HFFc6 (cell line): ENCODE measurements at regions not wholly inside any gene's neighbourhood (a gene's known extent, or its start where the extent isn't known, plus 50 kb on each side); places are given as distances from the start of the nearest gene placed in this dataset.

Source experiments
- DNase-seq: peaks from one replicate; pipeline ENCODE4 v3.0.0-alpha.2; 2018
- H3K27ac Mint-ChIP-seq: 2 replicates; pipeline ENCODE4 v1.8.0; 2020; ENCODE audit warnings: mild to moderate bottlenecking, mixed read lengths
- H3K27me3 Mint-ChIP-seq: 2 replicates; pipeline ENCODE4 v1.8.0; 2021; ENCODE audit warnings: mild to moderate bottlenecking, moderate library complexity, mixed read lengths; ENCODE audit not compliant: insufficient read depth
- H3K36me3 Mint-ChIP-seq: 2 replicates; pipeline ENCODE4 v1.8.0; 2021; ENCODE audit warnings: low read depth, mixed read lengths
- H3K4me1 Mint-ChIP-seq: 2 replicates; pipeline ENCODE4 v1.8.0; 2020; ENCODE audit warnings: low read depth, mixed read lengths
- H3K4me3 Mint-ChIP-seq: 2 replicates; pipeline ENCODE4 v1.8.0; 2020; ENCODE audit warnings: mild to moderate bottlenecking, moderate library complexity, mixed read lengths
- H3K9me3 Mint-ChIP-seq: 2 replicates; pipeline ENCODE4 v1.8.0; 2020; ENCODE audit warnings: mild to moderate bottlenecking, mixed read lengths
- TF ChIP-seq, protein P1 (sequence below): fragments of 200-600 bp; sonication (generic); IDR thresholded peaks from 2 replicates; pipeline ENCODE4 v1.5.0; 2021; ENCODE audit warnings: antibody characterized with exemption, mild to moderate bottlenecking

DNA sequence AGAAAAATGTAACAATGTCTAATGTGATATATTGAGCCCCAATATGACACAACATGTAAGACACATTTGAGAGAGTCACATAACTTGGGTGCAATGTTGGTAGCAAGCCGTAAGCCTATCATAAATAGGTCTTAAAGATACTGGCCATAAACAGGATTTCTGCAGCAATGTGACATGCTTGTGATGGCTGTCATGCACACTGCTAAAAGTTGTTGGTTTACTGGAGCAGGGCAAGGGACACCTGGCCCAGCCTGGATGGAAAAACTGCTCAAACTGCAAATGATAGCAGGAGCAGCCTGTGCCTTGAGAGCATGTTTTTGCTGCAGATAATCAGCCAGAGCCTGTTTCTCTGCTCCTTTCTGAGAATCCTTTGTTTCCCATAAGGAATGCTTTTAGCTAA lies 136.7 kb upstream of the ZNF91 start:
- Mint-ChIP-seq H3K9me3 (peaks cover 48% of the 10 kb centered on the region), H3K4me3 (no peak overlapping the region), H3K4me1 (peaks cover 44% of the 10 kb centered on the region), H3K36me3 (peaks cover 35% of the 10 kb centered on the region), H3K27me3 (no peaks in the 10 kb centered on the region), H3K27ac (no peak overlapping the region)
- TF ChIP-seq, protein P1, sequence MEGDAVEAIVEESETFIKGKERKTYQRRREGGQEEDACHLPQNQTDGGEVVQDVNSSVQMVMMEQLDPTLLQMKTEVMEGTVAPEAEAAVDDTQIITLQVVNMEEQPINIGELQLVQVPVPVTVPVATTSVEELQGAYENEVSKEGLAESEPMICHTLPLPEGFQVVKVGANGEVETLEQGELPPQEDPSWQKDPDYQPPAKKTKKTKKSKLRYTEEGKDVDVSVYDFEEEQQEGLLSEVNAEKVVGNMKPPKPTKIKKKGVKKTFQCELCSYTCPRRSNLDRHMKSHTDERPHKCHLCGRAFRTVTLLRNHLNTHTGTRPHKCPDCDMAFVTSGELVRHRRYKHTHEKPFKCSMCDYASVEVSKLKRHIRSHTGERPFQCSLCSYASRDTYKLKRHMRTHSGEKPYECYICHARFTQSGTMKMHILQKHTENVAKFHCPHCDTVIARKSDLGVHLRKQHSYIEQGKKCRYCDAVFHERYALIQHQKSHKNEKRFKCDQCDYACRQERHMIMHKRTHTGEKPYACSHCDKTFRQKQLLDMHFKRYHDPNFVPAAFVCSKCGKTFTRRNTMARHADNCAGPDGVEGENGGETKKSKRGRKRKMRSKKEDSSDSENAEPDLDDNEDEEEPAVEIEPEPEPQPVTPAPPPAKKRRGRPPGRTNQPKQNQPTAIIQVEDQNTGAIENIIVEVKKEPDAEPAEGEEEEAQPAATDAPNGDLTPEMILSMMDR, result no peak
- DNase-seq, result no peak

DNA sequence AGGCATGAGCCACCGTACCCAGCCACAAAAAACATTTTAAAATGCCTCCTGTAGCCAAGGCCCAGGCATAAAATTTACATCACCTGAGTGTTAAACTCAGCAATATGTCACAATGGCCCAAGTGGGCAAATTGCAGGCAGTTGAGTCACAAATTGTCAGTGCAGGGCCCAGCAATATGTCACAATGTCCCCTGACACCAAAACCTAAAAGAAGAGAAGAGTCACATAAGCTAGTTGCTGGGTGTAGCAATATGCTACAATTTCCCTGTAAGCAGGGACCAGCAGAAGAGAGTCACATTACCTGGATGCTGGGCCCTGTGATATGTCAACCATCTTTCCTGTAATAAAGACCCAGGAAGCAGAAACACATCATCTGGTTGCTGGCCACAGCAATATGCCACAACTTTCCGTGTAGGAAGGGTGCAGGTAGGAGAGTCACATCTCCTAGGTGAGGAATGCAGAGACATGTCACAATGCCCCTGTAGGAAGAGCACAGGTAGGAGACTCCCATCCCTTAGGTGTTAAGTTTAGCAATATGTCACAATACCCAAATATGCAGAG lies 136.0 kb upstream of the ZNF91 start:
- H3K9me3 Mint-ChIP-seq, result peaks cover 48% of the 10 kb centered on the region
- H3K4me3 Mint-ChIP-seq, result no peak overlapping the region
- DNase-seq, result no peak
- peaks cover 44% of the 10 kb centered on the region for H3K4me1 Mint-ChIP-seq
- TF ChIP-seq, protein P1, result no peak
- peaks cover 33% of the 10 kb centered on the region for H3K36me3 Mint-ChIP-seq
- H3K27me3 Mint-ChIP-seq, result no peaks in the 10 kb centered on the region
- H3K27ac Mint-ChIP-seq, result no peak overlapping the region

DNA sequence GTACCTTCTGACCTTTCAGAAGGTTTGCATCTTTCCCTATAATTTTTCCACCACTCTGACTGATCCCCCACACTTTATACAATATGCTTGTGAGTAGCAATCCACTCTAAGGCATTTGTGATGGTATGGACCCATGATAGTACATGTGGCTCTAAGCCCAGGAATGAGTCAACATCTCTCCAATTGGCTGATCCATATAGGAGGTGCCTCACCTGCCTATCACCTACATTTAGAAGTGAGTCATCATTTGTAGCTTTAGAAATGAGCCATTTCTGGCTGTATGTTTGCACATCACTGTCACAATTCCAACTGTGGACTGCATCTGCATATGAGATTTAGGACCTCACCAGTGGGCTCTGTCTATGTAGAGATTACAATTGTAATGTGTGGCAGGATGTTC lies 133.1 kb upstream of the ZNF91 start:
- no peaks in the 10 kb centered on the region for H3K27me3 Mint-ChIP-seq
- peaks cover 16% of the 10 kb centered on the region for H3K36me3 Mint-ChIP-seq
- TF ChIP-seq, protein P1, result no peak
- H3K4me1 Mint-ChIP-seq, result peaks cover 43% of the 10 kb centered on the region
- peaks cover 26% of the 10 kb centered on the region for H3K9me3 Mint-ChIP-seq
- H3K4me3 Mint-ChIP-seq, result no peak overlapping the region
- no peak overlapping the region for H3K27ac Mint-ChIP-seq
- DNase-seq, result no peak

DNA sequence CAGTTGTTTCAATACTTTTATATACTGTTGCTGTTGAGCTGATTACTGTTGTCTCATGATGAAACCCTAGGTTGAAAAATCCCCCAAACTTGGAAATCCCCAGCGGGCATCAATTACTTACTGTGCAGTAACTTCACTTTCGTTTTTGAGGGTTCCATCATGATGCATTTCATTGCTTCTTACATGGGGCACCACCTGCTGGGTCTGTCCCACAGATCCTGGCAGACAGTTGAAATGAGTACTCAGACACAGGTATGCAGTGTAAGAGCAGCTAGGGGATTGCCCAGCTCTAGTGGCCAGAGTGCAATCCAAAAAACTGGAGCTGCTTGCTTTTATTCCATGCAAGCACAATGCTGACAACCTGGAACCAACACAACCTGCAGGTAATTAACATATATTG lies 132.5 kb upstream of the ZNF91 start:
- peaks cover 43% of the 10 kb centered on the region for H3K4me1 Mint-ChIP-seq
- DNase-seq, result peak; percentile 22
- no peak overlapping the region for H3K4me3 Mint-ChIP-seq
- peaks cover 18% of the 10 kb centered on the region for H3K36me3 Mint-ChIP-seq
- TF ChIP-seq, protein P1, result no peak
- H3K27me3 Mint-ChIP-seq, result no peaks in the 10 kb centered on the region
- peaks cover 22% of the 10 kb centered on the region for H3K9me3 Mint-ChIP-seq
- H3K27ac Mint-ChIP-seq, result peak overlapping the region; percentile 47

DNA sequence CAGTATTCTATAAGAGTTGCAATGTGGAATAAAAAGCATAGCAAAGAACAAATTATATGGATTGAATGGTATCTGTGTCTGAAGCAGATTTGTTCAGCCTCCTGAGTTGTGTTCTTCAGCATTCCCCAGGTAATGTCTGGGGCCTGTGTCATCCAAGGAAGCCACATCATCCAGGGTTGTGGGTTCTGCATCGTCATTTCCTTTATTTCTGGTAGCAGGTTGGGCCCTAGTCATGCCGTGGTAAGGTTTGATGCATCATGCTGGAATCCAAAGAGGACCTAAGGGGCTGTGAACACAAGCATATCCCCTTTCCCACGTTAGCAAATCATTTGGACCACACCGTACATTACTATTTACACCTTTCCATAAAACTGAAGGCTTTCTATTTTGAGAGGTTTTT lies 131.0 kb upstream of the ZNF91 start:
- Mint-ChIP-seq H3K27ac (peak overlapping the region; percentile 47), H3K9me3 (peaks cover 21% of the 10 kb centered on the region), H3K36me3 (peaks cover 26% of the 10 kb centered on the region), H3K4me3 (no peak overlapping the region; the same call in 1 of the 2 replicates), H3K27me3 (no peaks in the 10 kb centered on the region), H3K4me1 (peaks cover 38% of the 10 kb centered on the region)
- TF ChIP-seq, protein P1, result no peak
- DNase-seq, result peak; percentile 63
